ENCODE measurements at regions not wholly inside any gene's neighbourhood (a gene's known extent, or its start where the extent isn't known, plus 50 kb on each side); places are given as distances from the start of the nearest gene placed in this dataset.

GRCh38 chr6:166007349-166008263 lies 160.0 kb downstream of the TBXT start:
- POLR2A ChIA-PET = no interaction called here
- DNase-seq (no peak), ATAC-seq (no peak)
- Histone ChIP-seq H3K4me3 (ENCODE audit: low read length) (no peak overlapping the region), H3K4me1 (ENCODE audit: control insufficient read depth in 2 of 2, insufficient read depth in 2 of 2, low read length in 2 of 2) (no peaks in the 10 kb centered on the region), H3K36me3 (ENCODE audit: control insufficient read depth in 2 of 3, insufficient read depth in 3 of 3, low read length in 3 of 3) (no peaks in the 10 kb centered on the region), H3K9me3 (ENCODE audit: control insufficient read depth in 2 of 3, low read length in 3 of 3) (no peaks in the 10 kb centered on the region), H3K27ac (ENCODE audit: low read depth, low read length) (no peak overlapping the region), H3K27me3 (ENCODE audit: control insufficient read depth in 2 of 2, insufficient read depth in 2 of 2, low read length in 2 of 2) (no peaks in the 10 kb centered on the region)
- Mint-ChIP-seq H3K4me3 (no peak overlapping the region), H3K4me1 (peaks cover 0 to 15% (median 4%) of the 10 kb centered on the region in 7 donors), H3K27ac (no peak overlapping the region), H3K9me3 (peaks cover 0 to 7% (median 0%) of the 10 kb centered on the region in 11 donors), H3K27me3 (peaks cover 60 to 83% (median 77%) of the 10 kb centered on the region in 5 donors), H3K36me3 (peaks cover 0 to 4% (median 0%) of the 10 kb centered on the region in 5 donors)
- intact Hi-C loops (cut with micrococcal nuclease) = loop anchor here in 1 of 2 donors (2.0 kb wide), 1 partner anchor 23 kb away; no protein-coding TSS in a partner anchor
- CTCF ChIA-PET = no interaction called here

- ATAC-seq (no peak), DNase-seq (no peak)
- Histone ChIP-seq H3K27me3 (ENCODE audit: control insufficient read depth in 2 of 2, insufficient read depth in 2 of 2, low read length in 2 of 2) (no peaks in the 10 kb centered on the region), H3K4me3 (ENCODE audit: low read length) (no peak overlapping the region), H3K36me3 (ENCODE audit: control insufficient read depth in 2 of 3, insufficient read depth in 3 of 3, low read length in 3 of 3) (no peaks in the 10 kb centered on the region), H3K4me1 (ENCODE audit: control insufficient read depth in 2 of 2, insufficient read depth in 2 of 2, low read length in 2 of 2) (no peaks in the 10 kb centered on the region), H3K9me3 (ENCODE audit: control insufficient read depth in 2 of 3, low read length in 3 of 3) (no peaks in the 10 kb centered on the region), H3K27ac (ENCODE audit: low read depth, low read length) (no peak overlapping the region)
- no peak overlapping the region for H3K4me3 Mint-ChIP-seq
- peaks cover 60 to 77% (median 71%) of the 10 kb centered on the region in 5 donors for H3K27me3 Mint-ChIP-seq
- ChIA-PET CTCF (no interaction called here), POLR2A (no interaction called here)
- H3K27ac Mint-ChIP-seq = no peak overlapping the region
- H3K36me3 Mint-ChIP-seq = peaks cover 0 to 4% (median 0%) of the 10 kb centered on the region in 5 donors
- H3K4me1 Mint-ChIP-seq = peaks cover 0 to 15% (median 4%) of the 10 kb centered on the region in 7 donors
- H3K9me3 Mint-ChIP-seq = peaks cover 0 to 6% (median 0%) of the 10 kb centered on the region in 11 donors
- intact Hi-C loops (cut with micrococcal nuclease) = loop anchor here in 1 of 2 donors (2.0 kb wide), 1 partner anchor 22 kb away; no protein-coding TSS in a partner anchor
These were observed 160.8 kb downstream of the TBXT start for GRCh38 chr6:166006900-166007301.

DNA sequence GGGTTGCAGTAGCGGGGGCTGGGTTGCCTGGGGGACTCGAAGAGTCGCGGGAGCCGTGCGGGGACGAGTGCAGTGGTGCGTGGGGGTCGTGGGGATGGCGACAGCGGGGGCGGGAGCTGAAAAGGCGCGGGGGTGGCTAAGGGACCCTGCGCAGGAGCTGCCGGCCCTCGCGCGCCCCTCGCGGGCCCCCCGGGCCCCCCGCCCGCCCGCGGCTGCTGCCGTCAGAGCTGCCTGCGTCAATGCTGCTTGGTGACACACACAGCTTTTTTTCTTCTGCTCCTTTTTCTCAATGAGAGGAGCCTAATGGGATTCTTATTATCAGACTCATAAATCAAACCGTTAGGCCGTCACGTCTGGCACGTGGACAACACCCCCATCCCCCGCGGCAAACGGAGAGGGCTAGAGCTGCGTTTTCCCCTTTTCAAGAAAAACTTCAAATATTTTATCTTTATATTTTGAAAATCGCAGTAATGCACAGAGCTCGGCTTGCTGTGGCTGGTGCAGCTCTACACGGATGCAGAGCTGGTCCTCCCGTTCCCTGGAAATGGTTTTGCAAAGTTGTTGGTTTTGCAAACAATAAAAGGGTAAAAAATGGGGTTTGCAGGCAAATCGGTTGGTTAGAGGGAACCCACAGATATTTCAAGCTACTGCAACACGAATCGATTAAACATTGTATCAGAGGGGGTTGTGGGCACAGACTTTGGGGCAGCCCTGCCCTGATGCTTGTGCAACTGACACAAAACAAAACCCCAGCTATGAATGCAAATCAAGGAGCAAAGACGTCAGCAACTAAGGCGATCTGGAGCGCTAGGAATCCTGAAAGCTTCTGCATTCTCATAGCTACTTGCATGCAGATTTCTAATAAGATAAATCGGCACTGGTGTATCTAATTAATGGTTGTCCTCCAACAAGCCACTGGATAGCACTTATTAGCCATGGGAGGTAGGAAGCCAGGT lies 161.4 kb downstream of the TBXT start:
- H3K4me1 ChIP-seq (ENCODE audit: control insufficient read depth in 2 of 2, insufficient read depth in 2 of 2, low read length in 2 of 2) = no peaks in the 10 kb centered on the region
- peaks cover 0 to 15% (median 4%) of the 10 kb centered on the region in 7 donors for H3K4me1 Mint-ChIP-seq
- POLR2A ChIA-PET = no interaction called here
- H3K9me3 ChIP-seq (ENCODE audit: control insufficient read depth in 2 of 3, low read length in 3 of 3) = no peaks in the 10 kb centered on the region
- no peaks in the 10 kb centered on the region for H3K27me3 ChIP-seq (ENCODE audit: control insufficient read depth in 2 of 2, insufficient read depth in 2 of 2, low read length in 2 of 2)
- H3K9me3 Mint-ChIP-seq = peaks cover 0 to 5% (median 0%) of the 10 kb centered on the region in 11 donors
- H3K27ac ChIP-seq (ENCODE audit: low read depth, low read length) = no peak overlapping the region
- no peak overlapping the region for H3K4me3 ChIP-seq (ENCODE audit: low read length)
- H3K27me3 Mint-ChIP-seq = peaks cover 60 to 79% (median 73%) of the 10 kb centered on the region in 5 donors
- CTCF ChIA-PET = no interaction called here
- peak overlapping the region in 3 of 10 donors; percentile 19 to 33 (median 30) for H3K4me3 Mint-ChIP-seq
- ATAC-seq (no peak), DNase-seq (no peak)
- intact Hi-C loops (cut with micrococcal nuclease) = loop anchor here in 1 of 2 donors (2.0 kb wide), 1 partner anchor 21 kb away; no protein-coding TSS in a partner anchor
- peaks cover 0 to 9% (median 0%) of the 10 kb centered on the region in 5 donors for H3K36me3 Mint-ChIP-seq
- no peaks in the 10 kb centered on the region for H3K36me3 ChIP-seq (ENCODE audit: control insufficient read depth in 2 of 3, insufficient read depth in 3 of 3, low read length in 3 of 3)
- H3K27ac Mint-ChIP-seq = no peak overlapping the region

- H3K27me3 Mint-ChIP-seq = peaks cover 58 to 77% (median 70%) of the 10 kb centered on the region in 5 donors
- Histone ChIP-seq H3K4me1 (ENCODE audit: control insufficient read depth in 2 of 2, insufficient read depth in 2 of 2, low read length in 2 of 2) (no peaks in the 10 kb centered on the region), H3K27ac (ENCODE audit: low read depth, low read length) (no peak overlapping the region), H3K4me3 (ENCODE audit: low read length) (no peak overlapping the region), H3K27me3 (ENCODE audit: control insufficient read depth in 2 of 2, insufficient read depth in 2 of 2, low read length in 2 of 2) (no peaks in the 10 kb centered on the region), H3K9me3 (ENCODE audit: control insufficient read depth in 2 of 3, low read length in 3 of 3) (no peaks in the 10 kb centered on the region), H3K36me3 (ENCODE audit: control insufficient read depth in 2 of 3, insufficient read depth in 3 of 3, low read length in 3 of 3) (no peaks in the 10 kb centered on the region)
- POLR2A ChIA-PET = no interaction called here
- ATAC-seq (no peak), DNase-seq (no peak)
- H3K36me3 Mint-ChIP-seq = peaks cover 0 to 9% (median 0%) of the 10 kb centered on the region in 5 donors
- intact Hi-C loops (cut with micrococcal nuclease) = no loop called here
- CTCF ChIA-PET = no interaction called here
- H3K4me3 Mint-ChIP-seq = no peak overlapping the region
- H3K9me3 Mint-ChIP-seq = peaks cover 0 to 5% (median 0%) of the 10 kb centered on the region in 11 donors
- H3K4me1 Mint-ChIP-seq = peaks cover 0 to 15% (median 4%) of the 10 kb centered on the region in 7 donors
- H3K27ac Mint-ChIP-seq = no peak overlapping the region
These were observed 162.2 kb downstream of the TBXT start for GRCh38 chr6:166005401-166005943.

- no peaks in the 10 kb centered on the region for H3K27me3 ChIP-seq (ENCODE audit: control insufficient read depth in 2 of 2, insufficient read depth in 2 of 2, low read length in 2 of 2)
- intact Hi-C loops (cut with micrococcal nuclease) = no loop called here
- POLR2A ChIA-PET = no interaction called here
- no peaks in the 10 kb centered on the region for H3K36me3 ChIP-seq (ENCODE audit: control insufficient read depth in 2 of 3, insufficient read depth in 3 of 3, low read length in 3 of 3)
- no peak overlapping the region for H3K4me3 ChIP-seq (ENCODE audit: low read length)
- no peaks in the 10 kb centered on the region for H3K9me3 ChIP-seq (ENCODE audit: control insufficient read depth in 2 of 3, low read length in 3 of 3)
- Mint-ChIP-seq H3K9me3 (peaks cover 0 to 5% (median 0%) of the 10 kb centered on the region in 11 donors), H3K27me3 (peaks cover 52 to 71% (median 64%) of the 10 kb centered on the region in 5 donors), H3K27ac (no peak overlapping the region), H3K36me3 (peaks cover 0 to 9% (median 0%) of the 10 kb centered on the region in 5 donors), H3K4me1 (peaks cover 0 to 15% (median 4%) of the 10 kb centered on the region in 7 donors), H3K4me3 (no peak overlapping the region)
- no peaks in the 10 kb centered on the region for H3K4me1 ChIP-seq (ENCODE audit: control insufficient read depth in 2 of 2, insufficient read depth in 2 of 2, low read length in 2 of 2)
- ATAC-seq = no peak
- H3K27ac ChIP-seq (ENCODE audit: low read depth, low read length) = no peak overlapping the region
- no peak for DNase-seq
- CTCF ChIA-PET = no interaction called here
These were observed 162.8 kb downstream of the TBXT start for GRCh38 chr6:166004876-166005275.

GRCh38 chr6:166004471-166004870 lies 163.2 kb downstream of the TBXT start:
- Histone ChIP-seq H3K9me3 (ENCODE audit: control insufficient read depth in 2 of 3, low read length in 3 of 3) (no peaks in the 10 kb centered on the region), H3K4me1 (ENCODE audit: control insufficient read depth in 2 of 2, insufficient read depth in 2 of 2, low read length in 2 of 2) (no peaks in the 10 kb centered on the region), H3K36me3 (ENCODE audit: control insufficient read depth in 2 of 3, insufficient read depth in 3 of 3, low read length in 3 of 3) (no peaks in the 10 kb centered on the region), H3K27ac (ENCODE audit: low read depth, low read length) (no peak overlapping the region), H3K27me3 (ENCODE audit: control insufficient read depth in 2 of 2, insufficient read depth in 2 of 2, low read length in 2 of 2) (no peaks in the 10 kb centered on the region), H3K4me3 (ENCODE audit: low read length) (no peak overlapping the region)
- peaks cover 0 to 9% (median 0%) of the 10 kb centered on the region in 5 donors for H3K36me3 Mint-ChIP-seq
- H3K4me3 Mint-ChIP-seq = no peak overlapping the region
- no peak for DNase-seq
- H3K9me3 Mint-ChIP-seq = peaks cover 0 to 5% (median 0%) of the 10 kb centered on the region in 11 donors
- ATAC-seq = no peak
- H3K27me3 Mint-ChIP-seq = peaks cover 48 to 67% (median 60%) of the 10 kb centered on the region in 5 donors
- H3K27ac Mint-ChIP-seq = no peak overlapping the region
- ChIA-PET POLR2A (no interaction called here), CTCF (no interaction called here)
- intact Hi-C loops (cut with micrococcal nuclease) = no loop called here
- peaks cover 0 to 15% (median 4%) of the 10 kb centered on the region in 7 donors for H3K4me1 Mint-ChIP-seq

All from naive thymus-derived CD4-positive, alpha-beta T cell (primary cell).